BLaER1 (cell line): ENCODE measurements at regions not wholly inside any gene's neighbourhood (a gene's known extent, or its start where the extent isn't known, plus 50 kb on each side); places are given as distances from the start of the nearest gene placed in this dataset.

Source experiments
- H3K27ac ChIP-seq: shearing (Covaris generic); formaldehyde crosslinking; 2 replicates; pipeline ENCODE4 v1.8.1; 2022
- H3K27me3 ChIP-seq: shearing (Covaris generic); formaldehyde crosslinking; 2 replicates; pipeline ENCODE4 v1.8.1; 2022
- H3K36me3 ChIP-seq: shearing (Covaris generic); formaldehyde crosslinking; 2 replicates; pipeline ENCODE4 v1.8.1; 2022
- H3K4me1 ChIP-seq: shearing (Covaris generic); formaldehyde crosslinking; 2 replicates; pipeline ENCODE4 v1.8.1; 2022
- H3K4me2 ChIP-seq: shearing (Covaris generic); formaldehyde crosslinking; 2 replicates; pipeline ENCODE4 v1.8.1; 2022
- H3K4me3 ChIP-seq: shearing (Covaris generic); formaldehyde crosslinking; 2 replicates; pipeline ENCODE4 v1.8.1; 2022
- H3K9ac ChIP-seq: shearing (Covaris generic); formaldehyde crosslinking; 2 replicates; pipeline ENCODE4 v1.8.1; 2022
- H3K9me3 ChIP-seq: shearing (Covaris generic); formaldehyde crosslinking; 2 replicates; pipeline ENCODE4 v1.8.1; 2022
- H4K20me1 ChIP-seq: shearing (Covaris generic); formaldehyde crosslinking; 2 replicates; pipeline ENCODE4 v1.8.1; 2022
- Cebpa-rat ChIP-seq: shearing (Covaris generic); IDR thresholded peaks from 2 replicates; pipeline ENCODE4 v1.8.1; 2022

DNA sequence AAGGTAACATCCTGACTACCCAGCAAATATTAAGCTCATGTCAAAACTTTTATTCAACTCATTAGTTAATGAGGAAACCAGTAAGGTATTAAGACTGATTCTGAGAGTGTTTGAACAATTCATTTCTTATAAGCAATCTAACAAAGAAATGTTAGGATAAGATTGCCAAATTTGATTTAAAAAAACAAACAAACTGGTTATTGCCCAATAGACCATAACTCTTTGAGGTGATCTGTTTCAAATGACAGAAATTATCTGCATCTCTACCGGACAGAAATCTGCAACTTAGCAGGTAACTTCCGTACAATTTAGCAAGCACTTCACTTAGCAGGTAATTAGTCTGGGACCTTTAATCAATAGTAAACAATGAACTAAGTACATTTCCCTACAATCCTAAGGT is 82.9 kb upstream of the BARX2 start:
- Histone ChIP-seq H3K9ac (no peak overlapping the region), H4K20me1 (no peaks in the 10 kb centered on the region), H3K36me3 (no peaks in the 10 kb centered on the region), H3K27me3 (no peaks in the 10 kb centered on the region), H3K27ac (no peak overlapping the region), H3K4me1 (no peaks in the 10 kb centered on the region), H3K4me3 (no peak overlapping the region), H3K4me2 (no peak overlapping the region), H3K9me3 (no peaks in the 10 kb centered on the region)
- TF ChIP-seq Cebpa-rat: no peak

GRCh38 chr11:129292092-129292491 is 83.6 kb upstream of the BARX2 start:
- Histone ChIP-seq H3K4me3 (no peak overlapping the region), H3K36me3 (no peaks in the 10 kb centered on the region), H3K27ac (no peak overlapping the region), H3K9me3 (no peaks in the 10 kb centered on the region), H3K4me2 (no peak overlapping the region), H3K9ac (no peak overlapping the region), H3K27me3 (no peaks in the 10 kb centered on the region), H3K4me1 (no peaks in the 10 kb centered on the region), H4K20me1 (no peaks in the 10 kb centered on the region)
- TF ChIP-seq Cebpa-rat: no peak

DNA sequence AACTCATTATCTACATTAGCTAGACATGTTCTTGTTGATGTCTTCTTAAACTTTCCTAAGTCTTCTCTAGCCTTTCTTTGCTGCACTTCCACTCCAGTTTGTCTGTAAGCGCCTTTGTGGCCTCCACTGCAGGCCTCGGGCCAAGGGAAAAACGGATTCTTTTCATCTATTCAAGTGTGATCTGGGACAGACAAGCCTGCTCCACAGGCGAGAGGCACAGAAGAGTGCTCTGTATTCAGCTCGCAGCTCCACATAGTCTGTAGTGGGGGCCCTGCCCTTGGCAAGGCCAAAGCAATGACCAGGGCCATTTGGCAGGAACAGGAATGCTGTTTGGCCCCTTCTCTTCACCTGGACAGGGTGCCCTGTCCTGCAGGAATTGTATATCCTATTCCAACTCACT is 84.1 kb upstream of the BARX2 start:
- Histone ChIP-seq H3K9me3 (no peaks in the 10 kb centered on the region), H3K4me3 (no peak overlapping the region), H3K4me1 (no peaks in the 10 kb centered on the region), H3K27ac (no peak overlapping the region), H4K20me1 (no peaks in the 10 kb centered on the region), H3K4me2 (no peak overlapping the region), H3K36me3 (no peaks in the 10 kb centered on the region), H3K27me3 (no peaks in the 10 kb centered on the region), H3K9ac (no peak overlapping the region)
- TF ChIP-seq Cebpa-rat: no peak

- no peak for TF ChIP-seq Cebpa-rat
- Histone ChIP-seq H3K36me3 (no peaks in the 10 kb centered on the region), H3K4me3 (no peak overlapping the region), H3K4me1 (no peaks in the 10 kb centered on the region), H4K20me1 (no peaks in the 10 kb centered on the region), H3K4me2 (no peak overlapping the region), H3K27ac (no peak overlapping the region), H3K9ac (no peak overlapping the region), H3K9me3 (no peaks in the 10 kb centered on the region), H3K27me3 (no peaks in the 10 kb centered on the region)
Measured at GRCh38 chr11:129290966-129291365, 84.7 kb upstream of the BARX2 start.

- H4K20me1 ChIP-seq: no peaks in the 10 kb centered on the region
- H3K9ac ChIP-seq: no peak overlapping the region
- no peaks in the 10 kb centered on the region for H3K36me3 ChIP-seq
- no peak for TF ChIP-seq Cebpa-rat
- no peak overlapping the region for H3K4me3 ChIP-seq
- H3K9me3 ChIP-seq: no peaks in the 10 kb centered on the region
- no peaks in the 10 kb centered on the region for H3K27me3 ChIP-seq
- no peak overlapping the region for H3K4me2 ChIP-seq
- H3K4me1 ChIP-seq: no peaks in the 10 kb centered on the region
- no peak overlapping the region for H3K27ac ChIP-seq
Measured at GRCh38 chr11:129289350-129290040, 86.2 kb upstream of the BARX2 start.

- no peaks in the 10 kb centered on the region for H3K9me3 ChIP-seq
- H4K20me1 ChIP-seq: no peaks in the 10 kb centered on the region
- H3K4me3 ChIP-seq: no peak overlapping the region
- no peak overlapping the region for H3K27ac ChIP-seq
- H3K36me3 ChIP-seq: no peaks in the 10 kb centered on the region
- no peak for TF ChIP-seq Cebpa-rat
- no peaks in the 10 kb centered on the region for H3K27me3 ChIP-seq
- H3K4me2 ChIP-seq: no peak overlapping the region
- no peaks in the 10 kb centered on the region for H3K4me1 ChIP-seq
- H3K9ac ChIP-seq: no peak overlapping the region
Measured at GRCh38 chr11:129287920-129288319, 87.7 kb upstream of the BARX2 start.

- no peaks in the 10 kb centered on the region for H3K9me3 ChIP-seq
- no peak overlapping the region for H3K4me3 ChIP-seq
- no peaks in the 10 kb centered on the region for H3K4me1 ChIP-seq
- TF ChIP-seq Cebpa-rat: no peak
- no peak overlapping the region for H3K27ac ChIP-seq
- no peak overlapping the region for H3K9ac ChIP-seq
- H3K4me2 ChIP-seq: no peak overlapping the region
- no peaks in the 10 kb centered on the region for H3K36me3 ChIP-seq
- no peaks in the 10 kb centered on the region for H3K27me3 ChIP-seq
- no peaks in the 10 kb centered on the region for H4K20me1 ChIP-seq
Measured at GRCh38 chr11:129286813-129287212, 88.8 kb upstream of the BARX2 start.

GRCh38 chr11:129285402-129285786 is 90.3 kb upstream of the BARX2 start:
- Histone ChIP-seq H3K4me1 (peaks cover 6% of the 10 kb centered on the region), H3K4me2 (no peak overlapping the region), H3K36me3 (no peaks in the 10 kb centered on the region)

GRCh38 chr11:129283141-129283540 is 91.0 kb upstream of the ARHGAP32 start:
- Histone ChIP-seq H3K4me3 (no peak overlapping the region), H3K9ac (no peak overlapping the region), H3K27ac (no peak overlapping the region), H3K27me3 (no peaks in the 10 kb centered on the region), H3K36me3 (no peaks in the 10 kb centered on the region), H4K20me1 (peaks cover under 1% of the 10 kb centered on the region), H3K9me3 (peaks cover 5% of the 10 kb centered on the region; the same call in 1 of the 2 replicates), H3K4me2 (no peak overlapping the region), H3K4me1 (peaks cover 12% of the 10 kb centered on the region)
- no peak for TF ChIP-seq Cebpa-rat

More at GRCh38 chr11:129285402-129285786, 90.3 kb upstream of the BARX2 start:
- no peaks in the 10 kb centered on the region for H3K27me3 ChIP-seq
- TF ChIP-seq Cebpa-rat: no peak
- no peak overlapping the region for H3K4me3 ChIP-seq
- H4K20me1 ChIP-seq: no peaks in the 10 kb centered on the region
- no peaks in the 10 kb centered on the region for H3K9me3 ChIP-seq
- H3K27ac ChIP-seq: no peak overlapping the region
- H3K9ac ChIP-seq: no peak overlapping the region

DNA sequence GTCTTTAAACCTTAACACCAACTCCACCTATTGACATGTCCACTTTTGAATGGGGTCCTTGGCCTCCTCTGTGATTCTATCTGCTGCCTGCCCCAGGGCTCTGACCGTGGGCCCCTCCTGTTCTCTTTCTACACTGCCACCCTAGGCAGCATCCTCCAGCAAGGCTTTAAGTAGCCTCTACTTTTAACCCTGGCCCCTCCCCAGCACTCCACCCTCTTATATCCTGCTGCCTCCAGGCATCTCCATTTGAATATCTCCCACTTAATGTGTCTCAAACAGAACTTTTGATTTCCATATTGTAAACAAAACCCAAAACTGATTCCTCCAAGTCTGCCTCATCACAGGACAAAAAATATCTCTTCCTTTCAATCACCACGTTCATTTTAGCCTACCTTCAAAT is 90.5 kb upstream of the ARHGAP32 start:
- H3K27me3 ChIP-seq: no peaks in the 10 kb centered on the region
- no peak overlapping the region for H3K4me3 ChIP-seq
- no peak overlapping the region for H3K4me2 ChIP-seq
- H3K9me3 ChIP-seq: peaks cover 5% of the 10 kb centered on the region; the same call in 1 of the 2 replicates
- H3K27ac ChIP-seq: no peak overlapping the region
- TF ChIP-seq Cebpa-rat: no peak
- peaks cover 6% of the 10 kb centered on the region for H4K20me1 ChIP-seq
- no peak overlapping the region for H3K9ac ChIP-seq
- H3K4me1 ChIP-seq: peaks cover 17% of the 10 kb centered on the region
- no peaks in the 10 kb centered on the region for H3K36me3 ChIP-seq
